ENCODE measurements at regions not wholly inside any gene's neighbourhood (a gene's known extent, or its start where the extent isn't known, plus 50 kb on each side); places are given as distances from the start of the nearest gene placed in this dataset.
"Not testable (repeated sequence)": the region's sequence is repeated elsewhere in the genome, so short reads cannot be mapped to it uniquely, and the experiment has no call there.

- TF ChIP-seq CTCF (conservative IDR thresholded peaks at IDR 0.05); ZFX (IDR thresholded peaks at IDR 0.05): not testable (repeated sequence)
Observed at GRCh38 chr12:91452464-91452863, 269.8 kb upstream of the DCN start.
